CD4-positive, alpha-beta T cell (primary cell): ENCODE measurements at regions not wholly inside any gene's neighbourhood (a gene's known extent, or its start where the extent isn't known, plus 50 kb on each side); places are given as distances from the start of the nearest gene placed in this dataset.

Experiments used
- ATAC-seq: fragments of 200-7000 bp; cut with Tn5 transposase; one replicate; pipeline ENCODE4 v1.10.0; 2022; ENCODE audit warnings: mild to moderate bottlenecking; ENCODE audit not compliant: poor library complexity
- CTCF ChIA-PET: fragments of 350-600 bp; sonication (Branson Sonifier 250); formaldehyde crosslinking; loops from one replicate; lab custom pipeline; 2021; ENCODE audit warnings: antibody characterized with exemption, inconsistent platforms; lab: Charles Lee
- POLR2A ChIA-PET: fragments of 350-600 bp; sonication (Branson Sonifier 250); formaldehyde crosslinking; loops from one replicate; lab custom pipeline; 2021; ENCODE audit warnings: antibody characterized with exemption, inconsistent platforms; lab: Charles Lee
- DNase-seq, 14 experiments: peaks; one replicate each; pipeline ENCODE4 v3.0.0-alpha.2; 2013 to 2020; ENCODE audit warnings: mixed read lengths in 2 of 14
- H3K27ac ChIP-seq, 2 donors: one replicate each; pipeline versions ENCODE4 v1.5.1 to v1.7.0; 2013; ENCODE audit warnings: low read length in 2 of 2, low read depth in 1 of 2, mild to moderate bottlenecking in 1 of 2
- H3K27me3 ChIP-seq, 2 experiments: 1 replicate in 1 of 2; 2 replicates in 1 of 2; pipeline versions ENCODE4 v1.6.1 to v1.7.0; 2013; ENCODE audit warnings: low read length in 2 of 2, control low read depth in 1 of 2, mild to moderate bottlenecking in 1 of 2, moderate library complexity in 1 of 2; ENCODE audit not compliant: insufficient read depth in 2 of 2, control insufficient read depth in 1 of 2
- H3K36me3 ChIP-seq: one replicate; pipeline ENCODE4 v1.6.1; 2013; ENCODE audit warnings: low read length, control low read depth; ENCODE audit not compliant: insufficient read depth
- H3K4me1 ChIP-seq: one replicate; pipeline ENCODE4 v1.6.1; 2013; ENCODE audit warnings: low read length, control low read depth; ENCODE audit not compliant: insufficient read depth
- H3K4me3 ChIP-seq: one replicate; pipeline ENCODE4 v1.5.1; 2013; ENCODE audit warnings: mild to moderate bottlenecking, low read length, moderate library complexity
- H3K9me3 ChIP-seq, 2 experiments: 1 replicate in 1 of 2; 2 replicates in 1 of 2; pipeline versions ENCODE4 v1.6.1 to v1.7.0; 2013; ENCODE audit warnings: low read length in 2 of 2, mild to moderate bottlenecking in 2 of 2, control low read depth in 1 of 2, moderate library complexity in 1 of 2; ENCODE audit not compliant: control insufficient read depth in 1 of 2, insufficient read depth in 1 of 2
- H3K27ac Mint-ChIP-seq: one replicate; pipeline ENCODE4 v1.8.0; 2020; ENCODE audit warnings: mixed read lengths
- H3K27me3 Mint-ChIP-seq: one replicate; pipeline ENCODE4 v1.8.0; 2021; ENCODE audit warnings: mixed read lengths
- H3K36me3 Mint-ChIP-seq: one replicate; pipeline ENCODE4 v1.8.0; 2021; ENCODE audit warnings: low read depth, mixed read lengths
- H3K4me1 Mint-ChIP-seq: one replicate; pipeline ENCODE4 v1.8.0; 2021; ENCODE audit warnings: low read depth, mixed read lengths
- H3K4me3 Mint-ChIP-seq: one replicate; pipeline ENCODE4 v1.8.0; 2020; ENCODE audit warnings: mild to moderate bottlenecking, mixed read lengths
- H3K9me3 Mint-ChIP-seq: one replicate; pipeline ENCODE4 v1.8.0; 2020; ENCODE audit warnings: mixed read lengths
- CTCF ChIP-seq: fragments of 200-600 bp; IDR thresholded peaks from one replicate; pipeline ENCODE4 v1.8.0; 2022; ENCODE audit warnings: antibody characterized with exemption, mild to moderate bottlenecking
- intact Hi-C, 2 experiments: fragments of 100-400 bp; cut with DNase I in 1 of 2; cut with micrococcal nuclease in 1 of 2; formaldehyde crosslinking; loops; one replicate each; pipeline versions ENCODE4 v1.15.1 to v1.9.0; 2023 to 2025; cut with DNase I, micrococcal nuclease

- intact Hi-C loops: no loop called here
- no peaks in the 10 kb centered on the region for H3K27me3 Mint-ChIP-seq
- POLR2A ChIA-PET: no interaction called here
These were observed 88.7 kb upstream of the PGRMC2 start for GRCh38 chr4:128376303-128376702.

GRCh38 chr4:128373628-128374027 is 86.0 kb upstream of the PGRMC2 start:
- Mint-ChIP-seq H3K4me1 (no peaks in the 10 kb centered on the region), H3K9me3 (peaks cover 3% of the 10 kb centered on the region), H3K27me3 (no peaks in the 10 kb centered on the region), H3K36me3 (no peaks in the 10 kb centered on the region), H3K27ac (no peak overlapping the region), H3K4me3 (no peak overlapping the region)
- H3K4me1 ChIP-seq: no peaks in the 10 kb centered on the region
- ChIA-PET CTCF (no interaction called here), POLR2A (no interaction called here)
- no peaks in the 10 kb centered on the region for H3K36me3 ChIP-seq
- no peaks in the 10 kb centered on the region for H3K27me3 ChIP-seq
- peaks cover 0 to 11% of the 10 kb centered on the region in 2 experiments for H3K9me3 ChIP-seq
- no peak for TF ChIP-seq CTCF
- DNase-seq (no peak), ATAC-seq (no peak)
- no peak overlapping the region for H3K27ac ChIP-seq
- intact Hi-C loops: no loop called here
- H3K4me3 ChIP-seq: no peak overlapping the region

More at GRCh38 chr4:128376303-128376702, 88.7 kb upstream of the PGRMC2 start:
- ATAC-seq: no peak
- peaks cover 2% of the 10 kb centered on the region for H3K9me3 Mint-ChIP-seq
- no peak overlapping the region for H3K27ac ChIP-seq
- no peak overlapping the region for H3K4me3 Mint-ChIP-seq
- no peaks in the 10 kb centered on the region for H3K36me3 ChIP-seq
- no peak overlapping the region for H3K4me3 ChIP-seq
- peaks cover 0 to 6% of the 10 kb centered on the region in 2 experiments for H3K9me3 ChIP-seq
- no peak for TF ChIP-seq CTCF
- H3K27ac Mint-ChIP-seq: no peak overlapping the region
- H3K27me3 ChIP-seq: no peaks in the 10 kb centered on the region
- H3K36me3 Mint-ChIP-seq: no peaks in the 10 kb centered on the region
- DNase-seq: no peak
- CTCF ChIA-PET: no interaction called here
- H3K4me1 Mint-ChIP-seq: no peaks in the 10 kb centered on the region
- H3K4me1 ChIP-seq: no peaks in the 10 kb centered on the region

GRCh38 chr4:128371876-128372275 is 84.3 kb upstream of the PGRMC2 start:
- Mint-ChIP-seq H3K36me3 (no peaks in the 10 kb centered on the region), H3K4me1 (no peaks in the 10 kb centered on the region), H3K27ac (no peak overlapping the region), H3K4me3 (no peak overlapping the region), H3K27me3 (no peaks in the 10 kb centered on the region), H3K9me3 (peaks cover 3% of the 10 kb centered on the region)
- DNase-seq (no peak), ATAC-seq (no peak)
- H3K9me3 ChIP-seq: peaks cover 0 to 6% of the 10 kb centered on the region in 2 experiments
- POLR2A ChIA-PET: no interaction called here
- H3K27me3 ChIP-seq: no peaks in the 10 kb centered on the region
- no peak for TF ChIP-seq CTCF
- no peak overlapping the region for H3K27ac ChIP-seq
- no peak overlapping the region for H3K4me3 ChIP-seq
- no peaks in the 10 kb centered on the region for H3K36me3 ChIP-seq
- intact Hi-C loops: no loop called here
- CTCF ChIA-PET: no interaction called here
- H3K4me1 ChIP-seq: no peaks in the 10 kb centered on the region
